Stomach smooth muscle (tissue), 2 donors: ENCODE measurements at regions not wholly inside any gene's neighbourhood (a gene's known extent, or its start where the extent isn't known, plus 50 kb on each side); places are given as distances from the start of the nearest gene placed in this dataset.

Experiments
- H3K27ac ChIP-seq: one replicate; pipeline ENCODE4 v1.7.0; 2013; ENCODE audit warnings: mild to moderate bottlenecking, low read length, inconsistent platforms
- H3K27me3 ChIP-seq, 2 donors: one replicate each; pipeline ENCODE4 v1.7.0; 2013; ENCODE audit warnings: low read length in 2 of 2; ENCODE audit not compliant: insufficient read depth in 2 of 2, control insufficient read depth in 1 of 2
- H3K36me3 ChIP-seq, 2 donors: one replicate each; pipeline ENCODE4 v1.7.0; 2013; ENCODE audit warnings: low read length in 2 of 2; ENCODE audit not compliant: control insufficient read depth in 2 of 2, insufficient read depth in 2 of 2
- H3K4me1 ChIP-seq: one replicate; pipeline ENCODE4 v1.7.0; 2013; ENCODE audit warnings: low read length; ENCODE audit not compliant: control insufficient read depth, insufficient read depth
- H3K4me3 ChIP-seq, 2 donors: one replicate each; pipeline ENCODE4 v1.7.0; 2013; ENCODE audit warnings: low read length in 2 of 2
- H3K9ac ChIP-seq, 2 donors: one replicate each; pipeline ENCODE4 v1.7.0; 2013; ENCODE audit warnings: low read length in 2 of 2, mild to moderate bottlenecking in 1 of 2
- H3K9me3 ChIP-seq, 2 donors: one replicate each; pipeline ENCODE4 v1.7.0; 2013; ENCODE audit warnings: low read length in 2 of 2; ENCODE audit not compliant: control insufficient read depth in 2 of 2
- donor health status: healthy.
- donor health status: Pancreatic carcinoma.

GRCh38 chr10:3844491-3845025 is 59.5 kb upstream of the KLF6 start:
- H3K27ac ChIP-seq: no peak overlapping the region
- no peaks in the 10 kb centered on the region for H3K27me3 ChIP-seq
- H3K9ac ChIP-seq: no peak overlapping the region
- no peaks in the 10 kb centered on the region for H3K36me3 ChIP-seq
- H3K9me3 ChIP-seq: no peaks in the 10 kb centered on the region
- no peaks in the 10 kb centered on the region for H3K4me1 ChIP-seq
- no peak overlapping the region for H3K4me3 ChIP-seq

GRCh38 chr10:3838460-3839437 is 53.7 kb upstream of the KLF6 start:
- Histone ChIP-seq H3K27ac (no peak overlapping the region), H3K36me3 (no peaks in the 10 kb centered on the region), H3K4me1 (no peaks in the 10 kb centered on the region)

DNA sequence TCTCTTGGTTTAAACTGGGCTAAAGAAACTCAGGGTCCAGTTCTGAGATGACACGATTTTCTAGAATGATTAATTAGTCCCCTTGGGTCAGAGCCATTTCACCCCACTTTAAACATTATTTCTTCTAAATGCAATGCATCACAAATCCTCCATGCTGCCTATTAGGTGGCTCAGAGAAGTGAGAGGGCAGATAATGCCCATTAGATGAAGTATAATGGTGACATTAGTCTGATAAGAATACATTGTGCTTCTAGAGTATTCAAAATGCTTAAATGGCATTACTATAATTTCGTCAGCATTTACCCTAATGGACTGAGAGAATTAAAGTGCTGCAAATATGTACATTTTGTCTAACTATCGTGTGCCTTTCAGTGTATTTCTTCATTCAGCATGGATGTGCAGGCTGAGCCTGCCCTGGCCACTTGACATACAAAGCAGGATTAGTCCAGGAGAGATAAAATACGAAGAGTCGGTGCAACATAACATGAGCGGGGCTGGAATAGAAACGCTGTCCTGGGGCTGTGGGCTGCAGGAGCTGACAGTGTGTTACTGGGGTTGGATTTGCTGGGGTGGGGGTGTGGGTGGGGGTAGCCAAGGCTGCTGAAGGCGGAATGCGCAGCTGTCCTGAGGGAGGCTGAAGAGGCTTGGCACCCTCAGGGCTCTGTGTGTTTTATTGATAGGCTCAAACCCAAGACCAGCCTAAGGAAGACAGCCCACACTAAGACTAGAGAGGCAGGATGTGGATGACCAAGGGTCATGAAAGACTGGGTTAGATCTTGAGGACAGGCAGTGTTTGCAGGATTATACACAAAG is 52.8 kb upstream of the KLF6 start:
- Histone ChIP-seq H3K9me3 (no peaks in the 10 kb centered on the region), H3K9ac (no peak overlapping the region), H3K27me3 (no peaks in the 10 kb centered on the region), H3K4me3 (no peak overlapping the region), H3K4me1 (no peaks in the 10 kb centered on the region), H3K27ac (no peak overlapping the region), H3K36me3 (no peaks in the 10 kb centered on the region)

More at GRCh38 chr10:3838460-3839437, 53.7 kb upstream of the KLF6 start:
- Histone ChIP-seq H3K9ac (no peak overlapping the region), H3K4me3 (no peak overlapping the region), H3K27me3 (no peaks in the 10 kb centered on the region), H3K9me3 (no peaks in the 10 kb centered on the region)

- Histone ChIP-seq H3K9ac (no peak overlapping the region), H3K27me3 (no peaks in the 10 kb centered on the region), H3K27ac (no peak overlapping the region), H3K36me3 (no peaks in the 10 kb centered on the region), H3K4me3 (no peak overlapping the region), H3K4me1 (no peaks in the 10 kb centered on the region), H3K9me3 (no peaks in the 10 kb centered on the region)
Observed at GRCh38 chr10:3836222-3836820, 51.3 kb upstream of the KLF6 start.

DNA sequence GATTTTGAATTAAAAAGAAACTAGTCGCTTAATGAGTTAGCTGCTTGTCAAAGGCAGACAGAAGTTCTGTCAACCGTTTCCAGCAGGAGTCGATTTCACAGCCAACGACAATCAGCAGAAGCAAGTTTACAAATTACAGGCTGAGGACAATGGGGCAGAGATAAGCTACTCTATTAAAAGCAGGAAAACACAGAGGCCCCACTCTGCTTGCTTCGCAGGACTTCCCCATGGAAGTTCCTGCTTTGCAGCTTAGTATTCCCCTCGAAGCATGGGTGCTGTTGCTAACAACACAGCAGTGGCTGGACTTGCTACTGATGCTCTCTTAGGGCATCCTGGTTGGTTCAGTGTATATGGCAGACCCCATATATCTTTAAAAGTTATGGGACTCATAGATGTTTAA is 50.8 kb upstream of the KLF6 start:
- Histone ChIP-seq H3K36me3 (no peaks in the 10 kb centered on the region), H3K27me3 (no peaks in the 10 kb centered on the region), H3K27ac (no peak overlapping the region), H3K4me1 (no peaks in the 10 kb centered on the region), H3K9me3 (no peaks in the 10 kb centered on the region), H3K4me3 (no peak overlapping the region), H3K9ac (no peak overlapping the region)

- Histone ChIP-seq H3K4me1 (peaks cover 6% of the 10 kb centered on the region), H3K36me3 (no peaks in the 10 kb centered on the region), H3K27me3 (no peaks in the 10 kb centered on the region), H3K27ac (no peak overlapping the region), H3K4me3 (no peak overlapping the region), H3K9ac (no peak overlapping the region), H3K9me3 (no peaks in the 10 kb centered on the region)
Observed at GRCh38 chr10:3834947-3835346, 49.9 kb upstream of the KLF6 start.
